Left lung (tissue), 4 donors: ENCODE measurements at regions not wholly inside any gene's neighbourhood (a gene's known extent, or its start where the extent isn't known, plus 50 kb on each side); places are given as distances from the start of the nearest gene placed in this dataset.

Source experiments
- ATAC-seq: fragments of 200-7000 bp; cut with Tn5 transposase; one replicate; pipeline ENCODE4 v1.9.1; 2020; ENCODE audit warnings: moderate library complexity
- DNase-seq, 4 donors: peaks; one replicate each; pipeline ENCODE4 v3.0.0-alpha.2; 2013 to 2020
- H3K27ac ChIP-seq, 2 donors: fragments of 200-600 bp; sonication (generic) in 1 of 2; one replicate each; pipeline versions ENCODE4 v1.5.0 to v1.8.0; 2020 to 2021
- H3K27me3 ChIP-seq, 2 donors: fragments of 200-600 bp; sonication (generic) in 1 of 2; one replicate each; pipeline versions ENCODE4 v1.5.0 to v1.8.0; 2020 to 2021
- H3K36me3 ChIP-seq, 2 donors: fragments of 200-600 bp; sonication (generic) in 1 of 2; one replicate each; pipeline versions ENCODE4 v1.5.0 to v1.8.0; 2020 to 2021
- H3K4me1 ChIP-seq, 2 donors: fragments of 200-600 bp; one replicate each; pipeline ENCODE4 v1.8.0; 2021
- H3K4me3 ChIP-seq, 2 donors: fragments of 200-600 bp; sonication (generic) in 1 of 2; one replicate each; pipeline versions ENCODE4 v1.5.0 to v1.8.0; 2020 to 2021; ENCODE audit warnings: mild to moderate bottlenecking in 1 of 2
- H3K9me3 ChIP-seq, 2 donors: fragments of 200-600 bp; sonication (generic) in 1 of 2; one replicate each; pipeline versions ENCODE4 v1.5.0 to v1.8.0; 2020 to 2021
- intact Hi-C, 2 donors: fragments of 100-400 bp; cut with DNase I; formaldehyde crosslinking; loops; one replicate each; pipeline versions ENCODE4 v1.11.2 to v1.14.2; 2022
- TF ChIP-seq, protein P1 (sequence below), 2 donors: fragments of 200-600 bp; sonication (generic) in 1 of 2; IDR thresholded peaks; one replicate each; pipeline versions ENCODE4 v1.5.0 to v1.8.0; 2021; ENCODE audit warnings: antibody characterized with exemption in 2 of 2
- donor health status: DM: no; HTN: yes; CAD: no.
- donor health status: DM: no; HTN: no; CAD: no.

DNA sequence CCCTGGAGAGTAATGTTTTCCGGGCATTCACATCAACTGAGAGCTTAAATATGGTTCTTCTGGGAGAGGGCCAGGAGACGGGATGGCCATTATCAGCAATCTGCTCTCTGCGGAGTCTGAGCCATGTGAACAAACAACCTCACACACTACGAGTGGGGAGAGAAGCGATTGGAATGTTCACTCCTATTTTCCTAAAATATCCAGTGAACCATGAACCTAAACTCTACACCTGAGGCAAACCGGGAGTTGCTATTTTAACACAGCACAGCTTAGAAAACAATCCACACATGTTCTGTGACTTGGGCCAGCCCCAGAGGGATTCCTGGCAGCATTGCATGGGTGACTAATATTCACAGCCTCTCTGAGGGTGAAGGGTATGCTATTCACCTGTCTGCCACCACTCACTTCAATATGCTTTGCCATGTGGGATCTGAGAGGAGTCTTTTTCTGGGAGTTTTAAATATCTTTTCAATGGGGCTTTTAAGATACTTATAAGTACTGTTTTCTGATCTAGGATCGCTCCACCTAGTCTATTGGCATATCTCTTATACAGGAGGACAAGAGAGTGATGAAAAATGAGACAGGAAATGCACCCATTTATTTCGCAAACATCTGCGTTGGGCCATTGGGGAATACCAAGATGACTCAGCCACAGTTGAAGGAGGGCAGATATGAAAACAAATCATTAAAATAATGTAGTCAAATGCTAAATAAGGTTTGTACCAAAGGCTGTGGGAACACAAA, 72.6 kb upstream of the SERP2 start:
- intact Hi-C loops = no loop called here
- DNase-seq (peak in 2 of 4 donors; percentile 24 to 49), ATAC-seq (peak; percentile 90)
- H3K4me3 ChIP-seq = no peak overlapping the region
- peaks cover 10 to 39% of the 10 kb centered on the region in 2 donors for H3K4me1 ChIP-seq
- H3K27me3 ChIP-seq = no peaks in the 10 kb centered on the region
- no peaks in the 10 kb centered on the region for H3K9me3 ChIP-seq
- H3K36me3 ChIP-seq = no peaks in the 10 kb centered on the region
- peak overlapping the region; percentile 51 to 76 for H3K27ac ChIP-seq
- TF ChIP-seq, protein P1, sequence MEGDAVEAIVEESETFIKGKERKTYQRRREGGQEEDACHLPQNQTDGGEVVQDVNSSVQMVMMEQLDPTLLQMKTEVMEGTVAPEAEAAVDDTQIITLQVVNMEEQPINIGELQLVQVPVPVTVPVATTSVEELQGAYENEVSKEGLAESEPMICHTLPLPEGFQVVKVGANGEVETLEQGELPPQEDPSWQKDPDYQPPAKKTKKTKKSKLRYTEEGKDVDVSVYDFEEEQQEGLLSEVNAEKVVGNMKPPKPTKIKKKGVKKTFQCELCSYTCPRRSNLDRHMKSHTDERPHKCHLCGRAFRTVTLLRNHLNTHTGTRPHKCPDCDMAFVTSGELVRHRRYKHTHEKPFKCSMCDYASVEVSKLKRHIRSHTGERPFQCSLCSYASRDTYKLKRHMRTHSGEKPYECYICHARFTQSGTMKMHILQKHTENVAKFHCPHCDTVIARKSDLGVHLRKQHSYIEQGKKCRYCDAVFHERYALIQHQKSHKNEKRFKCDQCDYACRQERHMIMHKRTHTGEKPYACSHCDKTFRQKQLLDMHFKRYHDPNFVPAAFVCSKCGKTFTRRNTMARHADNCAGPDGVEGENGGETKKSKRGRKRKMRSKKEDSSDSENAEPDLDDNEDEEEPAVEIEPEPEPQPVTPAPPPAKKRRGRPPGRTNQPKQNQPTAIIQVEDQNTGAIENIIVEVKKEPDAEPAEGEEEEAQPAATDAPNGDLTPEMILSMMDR (IDR thresholded peaks at IDR 0.05) = no peak

DNA sequence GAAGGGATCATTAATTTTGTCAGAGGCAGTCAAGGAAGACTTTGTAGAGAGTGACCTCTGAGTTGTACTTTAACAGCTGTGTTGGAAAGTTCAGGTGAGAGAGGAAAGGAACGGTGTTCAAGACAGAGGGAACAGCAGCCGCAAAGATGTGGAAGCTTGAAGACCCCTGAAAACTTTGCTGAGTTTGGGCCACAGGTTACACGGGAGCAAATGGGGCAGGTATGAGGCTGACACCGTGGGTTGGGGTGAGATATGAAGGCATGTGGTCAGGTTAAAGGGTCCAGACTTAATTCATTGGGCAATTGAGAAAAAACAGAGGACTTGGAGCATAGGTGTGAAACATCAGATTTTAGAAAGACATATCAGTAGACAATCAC, 72.0 kb upstream of the SERP2 start:
- TF ChIP-seq, protein P1 (IDR thresholded peaks at IDR 0.05) = no peak
- H3K9me3 ChIP-seq = no peaks in the 10 kb centered on the region
- no peak overlapping the region for H3K4me3 ChIP-seq
- peaks cover 11 to 43% of the 10 kb centered on the region in 2 donors for H3K4me1 ChIP-seq
- no peaks in the 10 kb centered on the region for H3K27me3 ChIP-seq
- DNase-seq (no peak), ATAC-seq (no peak)
- H3K36me3 ChIP-seq = no peaks in the 10 kb centered on the region
- intact Hi-C loops = no loop called here
- H3K27ac ChIP-seq = peak overlapping the region; percentile 51 to 76

DNA sequence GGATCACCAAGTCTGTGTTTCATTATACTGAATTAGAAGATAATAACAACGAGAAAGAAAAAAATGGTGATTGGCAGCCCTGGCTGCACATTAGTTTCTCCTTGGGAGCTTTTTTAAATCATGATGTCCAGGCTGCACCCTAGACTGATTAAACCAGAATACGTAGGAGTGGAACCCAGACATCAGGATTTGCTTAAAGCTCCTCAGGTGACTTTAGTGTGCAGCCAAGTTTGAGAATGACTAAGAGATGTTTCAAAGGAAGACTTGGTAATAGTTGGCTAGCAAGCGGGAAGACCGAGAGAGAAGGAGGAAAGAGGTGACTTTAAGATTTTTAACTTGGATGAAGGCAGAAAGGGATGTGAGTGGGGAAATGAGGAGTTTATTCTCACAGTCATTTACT, 71.4 kb upstream of the SERP2 start:
- TF ChIP-seq, protein P1 (IDR thresholded peaks at IDR 0.05) = no peak
- Histone ChIP-seq H3K4me1 (peaks cover 11 to 46% of the 10 kb centered on the region in 2 donors), H3K36me3 (no peaks in the 10 kb centered on the region), H3K27me3 (no peaks in the 10 kb centered on the region), H3K4me3 (no peak overlapping the region), H3K9me3 (no peaks in the 10 kb centered on the region), H3K27ac (peak overlapping the region in 1 of 2 donors; percentile 76)
- intact Hi-C loops = no loop called here
- ATAC-seq (no peak), DNase-seq (no peak)

DNA sequence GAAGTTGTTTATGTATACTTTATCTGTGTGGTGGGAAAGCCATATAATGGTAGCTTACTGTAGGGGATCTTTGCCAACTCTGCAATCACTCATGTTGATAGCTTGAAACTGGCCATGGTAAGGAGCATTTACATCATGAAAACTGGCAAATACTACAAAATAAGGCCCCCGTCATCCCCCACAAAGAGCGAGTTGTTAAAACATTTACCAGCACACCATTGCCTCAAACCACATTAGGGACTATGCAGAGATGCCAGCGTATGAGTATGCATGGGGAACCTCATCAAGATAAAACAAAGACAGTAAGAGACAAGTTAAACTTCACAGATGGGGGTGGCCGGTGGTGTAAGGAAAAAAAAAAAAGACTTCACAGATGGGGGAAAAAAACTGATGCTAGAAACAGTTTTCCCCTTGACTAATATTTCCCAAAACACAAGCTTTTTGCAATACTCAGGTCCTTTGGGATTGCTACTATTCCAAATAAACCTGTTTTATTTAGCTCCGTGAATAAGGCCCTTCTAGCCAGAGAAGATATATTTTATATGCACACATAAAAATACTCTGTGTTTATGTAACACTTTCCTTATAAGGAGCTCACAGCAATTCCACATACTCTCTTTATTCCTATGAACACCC, 70.6 kb upstream of the SERP2 start:
- Histone ChIP-seq H3K9me3 (no peaks in the 10 kb centered on the region), H3K36me3 (no peaks in the 10 kb centered on the region), H3K27ac (no peak overlapping the region), H3K4me1 (peaks cover 11 to 52% of the 10 kb centered on the region in 2 donors), H3K4me3 (no peak overlapping the region), H3K27me3 (no peaks in the 10 kb centered on the region)
- DNase-seq (peak in 1 of 4 donors; percentile 16), ATAC-seq (no peak)
- intact Hi-C loops = no loop called here
- TF ChIP-seq, protein P1 (IDR thresholded peaks at IDR 0.05) = no peak

DNA sequence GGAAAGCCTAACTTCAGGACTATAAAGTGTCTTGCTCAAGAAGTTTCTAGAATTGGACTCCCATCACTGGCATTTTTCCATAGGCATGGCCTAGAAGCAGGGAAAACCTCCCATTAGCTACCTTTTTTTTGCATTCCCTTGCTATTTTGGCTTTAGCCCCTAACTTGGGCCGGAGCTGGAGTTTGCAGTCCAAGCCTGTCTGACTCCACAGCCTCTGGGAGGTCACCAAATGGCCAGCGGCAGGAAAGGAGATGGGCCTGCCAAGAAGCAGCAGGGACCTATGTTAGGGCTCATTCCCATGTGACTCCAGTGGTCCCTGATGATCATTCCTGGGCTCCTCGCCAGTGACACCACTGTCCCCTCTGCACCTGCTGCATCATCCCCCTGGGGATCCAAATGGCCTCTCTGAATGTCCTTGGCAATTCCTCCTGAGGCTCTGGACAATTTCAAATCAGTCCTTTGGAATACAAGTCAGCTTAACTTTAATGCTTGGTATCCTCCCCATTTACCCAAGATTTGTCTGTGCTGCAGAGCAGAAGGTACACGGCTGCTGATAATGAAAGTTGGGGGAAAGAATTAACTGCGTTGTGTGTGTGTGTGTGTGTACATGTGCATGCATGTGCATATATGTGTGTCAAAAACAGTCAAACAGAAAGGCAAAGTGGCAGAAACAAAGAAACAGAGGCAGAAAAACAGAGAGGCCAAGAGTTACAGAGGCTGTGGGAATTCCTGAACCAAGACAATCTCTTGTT, 69.8 kb upstream of the SERP2 start:
- TF ChIP-seq, protein P1 (IDR thresholded peaks at IDR 0.05) = no peak
- intact Hi-C loops = no loop called here
- H3K27ac ChIP-seq = no peak overlapping the region
- H3K4me3 ChIP-seq = no peak overlapping the region
- ATAC-seq (no peak), DNase-seq (peak in 1 of 4 donors; percentile 21)
- peaks cover 11 to 52% of the 10 kb centered on the region in 2 donors for H3K4me1 ChIP-seq
- H3K27me3 ChIP-seq = no peaks in the 10 kb centered on the region
- no peaks in the 10 kb centered on the region for H3K9me3 ChIP-seq
- H3K36me3 ChIP-seq = no peaks in the 10 kb centered on the region
